Neuronal stem cell (in vitro differentiated cells): ENCODE measurements at regions not wholly inside any gene's neighbourhood (a gene's known extent, or its start where the extent isn't known, plus 50 kb on each side); places are given as distances from the start of the nearest gene placed in this dataset.

Experiments
- DNase-seq: peaks from one replicate; pipeline ENCODE4 v3.0.0-alpha.2; 2013; ENCODE audit warnings: low spot score
- H2AFZ ChIP-seq: one replicate; pipeline ENCODE4 v1.6.1; 2013; ENCODE audit warnings: mild to moderate bottlenecking, low read length, inconsistent platforms
- H2AK5ac ChIP-seq: 2 replicates; pipeline ENCODE4 v1.6.1; 2013; ENCODE audit warnings: low read depth, mild to moderate bottlenecking, inconsistent platforms, low read length, moderate library complexity, mixed read lengths
- H2BK120ac ChIP-seq: 2 replicates; pipeline ENCODE4 v1.6.1; 2013; ENCODE audit warnings: low read depth, mild to moderate bottlenecking, inconsistent platforms, low read length, moderate library complexity, mixed read lengths
- H2BK12ac ChIP-seq: one replicate; pipeline ENCODE4 v1.6.1; 2013; ENCODE audit warnings: low read length, inconsistent platforms
- H2BK15ac ChIP-seq: 2 replicates; pipeline ENCODE4 v1.6.1; 2013; ENCODE audit warnings: mild to moderate bottlenecking, low read length, inconsistent platforms, mixed read lengths
- H2BK5ac ChIP-seq: one replicate; pipeline ENCODE4 v1.6.1; 2013; ENCODE audit warnings: inconsistent platforms, mild to moderate bottlenecking, low read length, moderate library complexity
- H3K14ac ChIP-seq: one replicate; pipeline ENCODE4 v1.6.1; 2013; ENCODE audit warnings: low read length, inconsistent platforms
- H3K18ac ChIP-seq: 2 replicates; pipeline ENCODE4 v1.6.1; 2013; ENCODE audit warnings: low read length, inconsistent platforms
- H3K23ac ChIP-seq: 2 replicates; pipeline ENCODE4 v1.6.1; 2013; ENCODE audit warnings: low read depth, mild to moderate bottlenecking, mixed read lengths, low read length, inconsistent platforms; ENCODE audit not compliant: poor library complexity
- H3K27ac ChIP-seq: replicated peaks from 3 replicates; pipeline ENCODE4 v1.5.1; 2013; ENCODE audit warnings: low read length, inconsistent platforms
- H3K27me3 ChIP-seq, 3 experiments: 2 replicates each; pipeline ENCODE4 v1.6.1; 2013; ENCODE audit warnings: low read length in 3 of 3, mild to moderate bottlenecking in 2 of 3, inconsistent platforms in 1 of 3, low read depth in 1 of 3, mixed read lengths in 1 of 3, moderate library complexity in 1 of 3; ENCODE audit not compliant: control insufficient read depth in 3 of 3, insufficient read depth in 3 of 3
- H3K36me3 ChIP-seq, 2 donors: replicated peaks in 1 of 2; 2 replicates each; pipeline ENCODE4 v1.6.1; 2013; ENCODE audit warnings: low read length in 2 of 2; ENCODE audit not compliant: control insufficient read depth in 2 of 2, insufficient read depth in 2 of 2
- H3K4ac ChIP-seq: 2 replicates; pipeline ENCODE4 v1.6.1; 2013; ENCODE audit warnings: inconsistent platforms, mild to moderate bottlenecking, low read length, moderate library complexity
- H3K4me1 ChIP-seq, 2 donors: 1 replicate in 1 of 2; 2 replicates in 1 of 2; pipeline ENCODE4 v1.6.1; 2013; ENCODE audit warnings: low read length in 2 of 2, low read depth in 1 of 2; ENCODE audit not compliant: control insufficient read depth in 2 of 2, insufficient read depth in 1 of 2
- H3K4me2 ChIP-seq: one replicate; pipeline ENCODE4 v1.6.1; 2013; ENCODE audit warnings: mild to moderate bottlenecking, low read length, inconsistent platforms; ENCODE audit not compliant: insufficient read depth, poor library complexity, severe bottlenecking
- H3K4me3 ChIP-seq, 2 donors: 2 replicates each; pipeline ENCODE4 v1.5.1; 2013; ENCODE audit warnings: low read length in 2 of 2, mild to moderate bottlenecking in 2 of 2, inconsistent platforms in 1 of 2, moderate library complexity in 1 of 2
- H3K79me1 ChIP-seq: one replicate; pipeline ENCODE4 v1.6.1; 2013; ENCODE audit warnings: low read depth, mild to moderate bottlenecking, inconsistent platforms, low read length, moderate library complexity
- H3K9ac ChIP-seq: one replicate; pipeline ENCODE4 v1.6.1; 2013; ENCODE audit warnings: mild to moderate bottlenecking, low read depth, low read length, inconsistent platforms; ENCODE audit not compliant: poor library complexity
- H3K9me3 ChIP-seq, 2 donors: replicated peaks in 1 of 2; 2 replicates each; pipeline versions ENCODE3 to v1.6.1; 2013; ENCODE audit warnings: low read length in 2 of 2, mild to moderate bottlenecking in 2 of 2, inconsistent platforms in 1 of 2, low read depth in 1 of 2, mixed read lengths in 1 of 2, moderate library complexity in 1 of 2; ENCODE audit not compliant: control insufficient read depth in 2 of 2, insufficient read depth in 1 of 2
- H4K8ac ChIP-seq: one replicate; pipeline ENCODE4 v1.6.1; 2013; ENCODE audit warnings: low read depth, mild to moderate bottlenecking, inconsistent platforms, low read length, moderate library complexity
- H4K91ac ChIP-seq: one replicate; pipeline ENCODE4 v1.6.1; 2013; ENCODE audit warnings: low read length, low read depth, mild to moderate bottlenecking, inconsistent platforms; ENCODE audit not compliant: poor library complexity
- WGBS, 2 donors: extraction: QIAGEN DNeasy Blood & Tissue Kit; methylation state at CpG; one replicate each; pipeline ENCODE4 v1.1.7; 2013; ENCODE audit warnings: missing lambda C conversion rate in 2 of 2, mixed read lengths in 1 of 2; ENCODE audit not compliant: insufficient read length in 2 of 2, insufficient replicate concordance in 1 of 2; ENCODE audit errors: extremely low coverage in 2 of 2; 5-methylcytosine and 5-hydroxymethylcytosine counted together

DNA sequence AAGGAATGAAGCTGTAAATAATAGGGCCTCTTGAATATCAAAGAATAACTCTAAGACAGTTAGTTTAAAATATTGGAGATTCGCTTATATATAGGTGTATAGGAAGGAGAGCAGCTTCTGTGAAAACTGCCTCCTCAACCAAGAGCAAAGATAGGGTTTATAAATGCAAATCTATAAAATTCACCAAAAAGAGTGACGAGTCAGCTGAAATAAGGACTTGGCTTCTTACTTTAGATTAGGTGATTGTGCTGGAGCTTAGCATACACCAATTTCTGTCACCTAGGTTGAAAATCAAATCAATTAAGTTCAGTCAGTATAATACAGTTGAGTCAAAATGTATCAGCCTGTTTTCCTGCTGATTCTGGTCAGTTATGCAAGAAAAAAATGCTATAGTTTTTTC, 113.8 kb upstream of the SGCE start:
- no peak overlapping the region for H2BK5ac ChIP-seq
- no peak overlapping the region for H3K9ac ChIP-seq
- H3K4me2 ChIP-seq, result no peak overlapping the region
- H4K91ac ChIP-seq, result no peak overlapping the region
- no peak overlapping the region for H2BK15ac ChIP-seq
- no peak overlapping the region for H3K4ac ChIP-seq
- H3K27me3 ChIP-seq, result no peaks in the 10 kb centered on the region
- DNase-seq, result no peak
- no peak overlapping the region for H3K14ac ChIP-seq
- WGBS, 2 donors, result no CpG with 5 or more reads among the region's 2 CpGs
- no peak overlapping the region for H4K8ac ChIP-seq
- H3K23ac ChIP-seq, result no peak overlapping the region
- no peaks in the 10 kb centered on the region for H3K36me3 ChIP-seq
- H3K18ac ChIP-seq, result no peak overlapping the region
- no peaks in the 10 kb centered on the region for H3K79me1 ChIP-seq
- no peak overlapping the region for H3K27ac ChIP-seq
- no peak overlapping the region for H2AK5ac ChIP-seq
- no peak overlapping the region for H2BK120ac ChIP-seq
- H3K4me3 ChIP-seq, result no peak overlapping the region
- H3K9me3 ChIP-seq, result peaks cover 0 to 5% of the 10 kb centered on the region in 2 donors
- no peak overlapping the region for H2BK12ac ChIP-seq
- no peak overlapping the region for H2AFZ ChIP-seq
- no peaks in the 10 kb centered on the region for H3K4me1 ChIP-seq

- Histone ChIP-seq H3K14ac (no peak overlapping the region), H3K23ac (no peak overlapping the region), H3K18ac (no peak overlapping the region), H3K4me2 (no peak overlapping the region), H2BK120ac (no peak overlapping the region), H3K4me3 (no peak overlapping the region), H2AK5ac (no peak overlapping the region), H3K4ac (no peak overlapping the region), H2BK12ac (no peak overlapping the region), H3K9ac (no peak overlapping the region), H3K9me3 (peaks cover 0 to 8% of the 10 kb centered on the region in 2 donors), H3K79me1 (no peaks in the 10 kb centered on the region), H2BK15ac (no peak overlapping the region), H2BK5ac (no peak overlapping the region), H4K91ac (no peak overlapping the region), H3K27me3 (no peaks in the 10 kb centered on the region), H2AFZ (no peak overlapping the region), H3K36me3 (no peaks in the 10 kb centered on the region), H3K4me1 (peaks cover 0 to 5% of the 10 kb centered on the region in 2 donors), H3K27ac (no peak overlapping the region), H4K8ac (no peak overlapping the region)
- no peak for DNase-seq
- WGBS, 2 donors, result no CpG with 5 or more reads among the region's 3 CpGs
Measured at GRCh38 chr7:94778711-94779459, 123.0 kb upstream of the SGCE start.

DNA sequence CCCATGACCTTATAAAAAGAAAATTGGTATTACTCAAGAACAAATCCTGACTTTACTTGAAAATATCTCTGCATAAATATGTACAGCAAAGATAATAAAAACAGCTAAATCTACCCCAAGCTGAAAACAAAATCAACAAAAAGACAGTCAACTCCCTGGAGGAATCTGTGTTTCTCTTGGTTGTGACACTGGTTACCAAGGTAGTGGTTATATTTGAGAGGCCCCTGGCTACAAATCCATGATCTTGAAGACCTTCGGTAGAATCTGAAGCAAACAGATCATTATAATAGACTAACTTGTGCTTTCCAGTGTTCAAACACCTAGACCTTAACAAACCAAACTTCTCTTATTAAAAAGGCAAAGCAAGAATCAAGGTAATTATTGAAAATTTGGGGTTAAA, 123.9 kb upstream of the SGCE start:
- H2AK5ac ChIP-seq, result no peak overlapping the region
- no peak overlapping the region for H3K18ac ChIP-seq
- no CpG with 5 or more reads among the region's 1 CpG for WGBS, 2 donors
- no peak overlapping the region for H3K27ac ChIP-seq
- no peak overlapping the region for H2BK5ac ChIP-seq
- H3K4me2 ChIP-seq, result no peak overlapping the region
- H2BK15ac ChIP-seq, result no peak overlapping the region
- no peak overlapping the region for H3K4ac ChIP-seq
- no peak overlapping the region for H3K23ac ChIP-seq
- no peak overlapping the region for H4K8ac ChIP-seq
- no peak overlapping the region for H4K91ac ChIP-seq
- H3K36me3 ChIP-seq, result no peaks in the 10 kb centered on the region
- no peak overlapping the region for H2BK12ac ChIP-seq
- H3K27me3 ChIP-seq, result no peaks in the 10 kb centered on the region
- no peak overlapping the region for H2BK120ac ChIP-seq
- H3K9ac ChIP-seq, result no peak overlapping the region
- DNase-seq, result no peak
- no peak overlapping the region for H3K14ac ChIP-seq
- H3K4me1 ChIP-seq, result peaks cover 0 to 5% of the 10 kb centered on the region in 2 donors
- H3K79me1 ChIP-seq, result no peaks in the 10 kb centered on the region
- H3K9me3 ChIP-seq, result peaks cover 0 to 5% of the 10 kb centered on the region in 2 donors
- peak overlapping the region; percentile 53 for H2AFZ ChIP-seq
- H3K4me3 ChIP-seq, result no peak overlapping the region

DNA sequence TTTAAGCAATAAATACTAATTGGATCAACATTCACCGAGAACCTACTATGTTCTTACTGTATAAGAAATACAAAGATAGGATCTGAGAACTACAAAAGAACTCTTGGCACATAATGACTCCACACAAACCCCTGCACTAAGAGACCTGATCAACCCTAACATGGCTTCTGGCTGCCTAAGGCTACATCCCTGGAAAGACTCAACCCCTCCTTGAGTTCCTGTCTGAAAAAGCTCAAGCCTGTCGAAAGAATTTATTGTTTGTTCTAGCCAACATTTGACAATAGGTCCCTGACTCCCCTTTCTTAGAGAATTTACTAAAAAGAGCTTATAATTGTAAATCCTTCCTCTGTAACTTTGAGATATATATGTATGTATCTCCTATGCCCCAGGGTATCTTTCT, 125.3 kb upstream of the SGCE start:
- Histone ChIP-seq H3K18ac (no peak overlapping the region), H2BK12ac (no peak overlapping the region), H3K36me3 (no peaks in the 10 kb centered on the region), H3K4me2 (no peak overlapping the region), H3K9me3 (peaks cover 0 to 5% of the 10 kb centered on the region in 2 donors), H3K4me3 (no peak overlapping the region), H3K27me3 (no peaks in the 10 kb centered on the region), H2BK15ac (no peak overlapping the region), H3K79me1 (no peaks in the 10 kb centered on the region), H3K27ac (no peak overlapping the region), H2AFZ (no peak overlapping the region), H4K8ac (no peak overlapping the region), H3K9ac (no peak overlapping the region), H2BK5ac (no peak overlapping the region), H4K91ac (no peak overlapping the region), H3K14ac (no peak overlapping the region), H3K4ac (no peak overlapping the region), H3K23ac (no peak overlapping the region), H2BK120ac (no peak overlapping the region), H2AK5ac (no peak overlapping the region), H3K4me1 (peaks cover 0 to 5% of the 10 kb centered on the region in 2 donors)
- no peak for DNase-seq
- no CpG with 5 or more reads among the region's 2 CpGs for WGBS, 2 donors
